GM12875 (cell line): ENCODE measurements at regions not wholly inside any gene's neighbourhood (a gene's known extent, or its start where the extent isn't known, plus 50 kb on each side); places are given as distances from the start of the nearest gene placed in this dataset.

Experiments used
- H3K4me3 ChIP-seq: one replicate; pipeline ENCODE4 v1.5.1; 2011; ENCODE audit warnings: low read depth, low read length, control low read depth
- TF ChIP-seq, protein P1 (sequence below): IDR thresholded peaks from 2 replicates; pipeline ENCODE4 v1.5.1; 2011; ENCODE audit warnings: low read depth, mild to moderate bottlenecking, control low read depth, inconsistent platforms, low read length, moderate library complexity, borderline replicate concordance; ENCODE audit not compliant: insufficient read depth

DNA sequence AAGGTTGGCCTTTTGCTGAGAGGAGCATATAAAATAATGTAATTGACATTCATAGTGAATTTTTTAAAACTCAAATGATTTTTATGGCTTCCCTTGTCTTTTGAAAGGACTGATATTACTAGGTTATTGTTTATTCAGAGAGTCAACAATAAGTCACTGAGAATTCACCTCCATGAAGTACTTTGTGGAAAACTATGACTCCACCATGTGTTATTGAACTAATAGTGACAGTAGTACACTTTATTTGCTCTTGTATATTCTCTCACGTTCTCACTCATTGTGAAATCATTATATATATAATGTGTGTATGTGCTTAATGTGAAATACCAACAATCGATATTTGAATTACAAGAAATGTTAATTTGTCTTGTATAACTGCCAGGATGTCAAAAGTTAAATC, 267.4 kb upstream of the CCDC179 start:
- TF ChIP-seq, protein P1, sequence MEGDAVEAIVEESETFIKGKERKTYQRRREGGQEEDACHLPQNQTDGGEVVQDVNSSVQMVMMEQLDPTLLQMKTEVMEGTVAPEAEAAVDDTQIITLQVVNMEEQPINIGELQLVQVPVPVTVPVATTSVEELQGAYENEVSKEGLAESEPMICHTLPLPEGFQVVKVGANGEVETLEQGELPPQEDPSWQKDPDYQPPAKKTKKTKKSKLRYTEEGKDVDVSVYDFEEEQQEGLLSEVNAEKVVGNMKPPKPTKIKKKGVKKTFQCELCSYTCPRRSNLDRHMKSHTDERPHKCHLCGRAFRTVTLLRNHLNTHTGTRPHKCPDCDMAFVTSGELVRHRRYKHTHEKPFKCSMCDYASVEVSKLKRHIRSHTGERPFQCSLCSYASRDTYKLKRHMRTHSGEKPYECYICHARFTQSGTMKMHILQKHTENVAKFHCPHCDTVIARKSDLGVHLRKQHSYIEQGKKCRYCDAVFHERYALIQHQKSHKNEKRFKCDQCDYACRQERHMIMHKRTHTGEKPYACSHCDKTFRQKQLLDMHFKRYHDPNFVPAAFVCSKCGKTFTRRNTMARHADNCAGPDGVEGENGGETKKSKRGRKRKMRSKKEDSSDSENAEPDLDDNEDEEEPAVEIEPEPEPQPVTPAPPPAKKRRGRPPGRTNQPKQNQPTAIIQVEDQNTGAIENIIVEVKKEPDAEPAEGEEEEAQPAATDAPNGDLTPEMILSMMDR = no peak

DNA sequence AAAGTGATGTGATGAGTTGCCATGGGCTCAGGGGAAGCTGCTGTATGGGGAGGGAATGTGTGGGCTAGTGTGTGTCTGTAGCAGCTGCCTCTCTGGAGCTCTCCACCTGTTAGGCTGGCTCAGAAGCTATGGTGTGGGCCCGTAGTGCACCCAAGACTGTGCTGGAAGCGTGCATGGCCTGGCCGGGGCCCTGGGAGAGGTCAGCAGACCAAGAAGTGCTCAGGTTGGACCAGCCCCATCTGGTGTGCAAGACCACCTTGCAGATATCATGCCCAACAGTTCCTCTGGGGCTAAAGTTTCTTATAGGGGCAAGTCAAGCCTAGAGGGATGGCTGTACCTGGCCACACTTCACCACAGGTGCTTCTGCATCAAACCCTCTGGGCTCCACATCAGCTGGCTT, 274.4 kb upstream of the CCDC179 start:
- TF ChIP-seq, protein P1 = no peak
- H3K4me3 ChIP-seq = no peak overlapping the region

More for the DNA sequence above, 267.4 kb upstream of the CCDC179 start:
- no peak overlapping the region for H3K4me3 ChIP-seq

DNA sequence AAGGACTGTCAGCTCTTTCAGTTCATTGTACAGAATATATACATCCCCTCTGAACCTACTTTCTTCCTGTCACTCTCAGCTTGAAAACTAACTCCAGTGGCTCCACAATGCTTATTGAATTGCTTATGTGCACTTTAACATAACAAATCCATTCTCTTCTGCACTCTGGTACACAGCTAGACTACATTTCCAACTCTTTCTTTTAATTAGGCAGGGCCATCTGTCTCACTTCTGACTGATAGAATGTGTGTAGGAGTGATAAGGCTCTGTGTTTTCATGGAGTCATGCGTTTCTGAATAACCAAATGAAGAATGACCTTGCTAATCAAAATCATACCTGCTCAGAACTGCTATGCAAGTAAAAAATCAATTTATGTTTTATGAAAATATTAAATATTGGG, 278.5 kb upstream of the CCDC179 start:
- no peak overlapping the region for H3K4me3 ChIP-seq
- TF ChIP-seq, protein P1 = no peak

DNA sequence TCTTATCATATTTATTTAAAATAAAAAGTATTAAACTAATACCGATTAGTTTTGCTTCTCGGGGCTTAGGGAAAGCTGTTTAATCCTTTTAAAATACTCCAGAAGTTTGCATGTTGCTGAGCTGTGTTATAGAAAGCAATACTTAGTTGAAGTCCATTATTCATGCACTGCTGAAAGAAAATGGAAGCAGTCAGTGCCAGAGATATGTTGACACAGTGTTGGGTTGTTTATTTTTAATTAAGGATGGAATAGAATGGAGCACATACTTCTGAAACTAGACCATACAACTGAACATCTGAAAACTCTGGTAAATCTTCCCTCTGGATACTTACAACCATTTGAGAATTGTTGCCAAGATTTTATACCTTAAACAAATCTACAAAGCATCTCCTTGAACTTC, 282.7 kb upstream of the CCDC179 start:
- TF ChIP-seq, protein P1 = no peak
- no peak overlapping the region for H3K4me3 ChIP-seq

DNA sequence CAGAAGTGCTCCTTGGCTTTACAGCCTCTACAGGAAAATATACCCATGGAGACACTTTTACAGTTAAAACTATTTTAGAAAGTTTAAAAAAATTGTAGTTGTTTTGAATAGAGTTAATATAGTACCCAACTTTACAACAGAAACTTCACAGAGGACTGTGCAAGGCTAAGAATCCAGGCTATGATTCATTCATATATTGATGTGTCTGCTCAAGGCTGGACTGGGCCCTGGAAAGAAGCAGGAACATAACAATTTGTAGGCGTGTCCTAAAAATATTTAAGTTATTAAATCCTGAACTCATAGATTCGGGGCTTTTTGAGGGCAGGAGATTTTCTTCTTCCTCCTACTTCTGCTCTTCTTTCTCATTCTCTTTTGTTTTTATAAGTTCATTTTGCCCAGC, 291.5 kb upstream of the CCDC179 start:
- no peak overlapping the region for H3K4me3 ChIP-seq
- TF ChIP-seq, protein P1 = no peak

DNA sequence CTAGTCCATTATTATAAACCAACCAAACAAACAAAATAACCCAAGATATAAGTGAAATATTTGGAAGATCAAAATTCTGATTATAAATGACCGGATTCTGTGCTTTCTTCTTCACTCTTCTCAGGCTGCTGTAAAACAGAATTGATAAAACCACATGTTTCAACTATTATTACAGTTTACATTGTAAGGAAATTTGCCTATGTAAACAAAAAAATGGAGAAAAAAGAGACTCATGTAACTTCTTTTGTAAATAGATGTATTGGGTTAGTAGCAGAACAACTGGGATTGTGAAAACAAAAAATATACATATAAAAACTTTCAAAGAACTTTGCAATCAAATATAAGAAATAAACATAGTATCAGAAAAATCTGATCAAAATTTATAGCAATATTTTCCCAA, 295.2 kb upstream of the CCDC179 start:
- H3K4me3 ChIP-seq = no peak overlapping the region
- TF ChIP-seq, protein P1 = no peak

DNA sequence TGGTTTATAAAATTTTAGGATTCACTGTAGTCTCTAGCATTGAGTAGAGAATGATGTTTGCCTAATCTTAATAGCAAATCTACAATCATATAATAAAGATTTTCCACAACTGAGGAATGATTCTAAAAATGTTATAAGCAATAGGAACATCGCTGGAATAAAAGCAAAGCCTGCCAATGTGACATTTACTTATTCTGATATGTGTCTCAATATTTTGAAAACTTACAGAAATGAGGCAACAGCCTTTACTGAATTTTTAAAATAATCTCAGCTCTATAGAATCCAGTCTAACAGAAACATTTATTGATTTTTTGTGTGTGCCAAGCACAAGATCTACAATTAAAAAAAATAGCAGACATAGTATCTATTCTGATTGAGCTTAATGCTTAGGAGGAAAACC, 303.7 kb upstream of the CCDC179 start:
- TF ChIP-seq, protein P1 = no peak
- H3K4me3 ChIP-seq = no peak overlapping the region
